GM18507 (cell line): ENCODE measurements at regions not wholly inside any gene's neighbourhood (a gene's known extent, or its start where the extent isn't known, plus 50 kb on each side); places are given as distances from the start of the nearest gene placed in this dataset.
"Not testable (repeated sequence)": the region's sequence is repeated elsewhere in the genome, so short reads cannot be mapped to it uniquely, and the experiment has no call there.

Experiments
- DNase-seq: peaks from one replicate; pipeline ENCODE4 v3.0.0; 2011; ENCODE audit warnings: low read depth; ENCODE audit not compliant: insufficient read length; ENCODE audit errors: extremely low spot score
- FAIRE-seq: peaks from 2 replicates; lab custom pipeline; 2011; peaks lifted over from hg19 to GRCh38; lab: Jason Lieb, UNC

- FAIRE-seq (no peak), DNase-seq (no peak)
These were observed 576.2 kb downstream of the CDH8 start for GRCh38 chr16:61460020-61460419.

- DNase-seq: no peak
- no peak for FAIRE-seq
These were observed 600.9 kb downstream of the CDH8 start for GRCh38 chr16:61435346-61435745.

GRCh38 chr16:61432421-61432820 is 603.8 kb downstream of the CDH8 start:
- DNase-seq: no peak

GRCh38 chr16:61421111-61421510 is 615.1 kb downstream of the CDH8 start:
- FAIRE-seq (no peak), DNase-seq (no peak)

More at GRCh38 chr16:61432421-61432820, 603.8 kb downstream of the CDH8 start:
- no peak for FAIRE-seq

GRCh38 chr16:61419791-61420190 is 616.4 kb downstream of the CDH8 start:
- FAIRE-seq (no peak), DNase-seq (no peak)

- not testable (repeated sequence) for DNase-seq, FAIRE-seq
These were observed 617.4 kb downstream of the CDH8 start for GRCh38 chr16:61418802-61419201.

- FAIRE-seq (no peak), DNase-seq (no peak)
These were observed 621.1 kb downstream of the CDH8 start for GRCh38 chr16:61415126-61415525.

- FAIRE-seq: no peak
- no peak for DNase-seq
These were observed 623.2 kb downstream of the CDH8 start for GRCh38 chr16:61413021-61413420.

GRCh38 chr16:61412562-61412961 is 623.7 kb downstream of the CDH8 start:
- DNase-seq: no peak
- FAIRE-seq: no peak

GRCh38 chr16:61409604-61410003 is 626.6 kb downstream of the CDH8 start:
- FAIRE-seq (no peak), DNase-seq (no peak)

GRCh38 chr16:61403386-61403785 is 632.9 kb downstream of the CDH8 start:
- FAIRE-seq (no peak), DNase-seq (no peak)

- FAIRE-seq: no peak
These were observed 644.3 kb downstream of the CDH8 start for GRCh38 chr16:61391896-61392295.

GRCh38 chr16:61390965-61391637 is 645.1 kb downstream of the CDH8 start:
- no peak for DNase-seq
- FAIRE-seq: no peak

More at GRCh38 chr16:61391896-61392295, 644.3 kb downstream of the CDH8 start:
- DNase-seq: no peak

GRCh38 chr16:61385392-61386071 is 650.7 kb downstream of the CDH8 start:
- FAIRE-seq: no peak
- DNase-seq: no peak

- DNase-seq: no peak
- no peak for FAIRE-seq
These were observed 653.8 kb downstream of the CDH8 start for GRCh38 chr16:61382435-61382834.

GRCh38 chr16:61379311-61379710 is 656.9 kb downstream of the CDH8 start:
- no peak for FAIRE-seq

GRCh38 chr16:61374071-61374470 is 662.2 kb downstream of the CDH8 start:
- DNase-seq (no peak), FAIRE-seq (no peak)

More at GRCh38 chr16:61379311-61379710, 656.9 kb downstream of the CDH8 start:
- no peak for DNase-seq

GRCh38 chr16:61371881-61372280 is 664.4 kb downstream of the CDH8 start:
- FAIRE-seq (no peak), DNase-seq (no peak)

- DNase-seq (no peak), FAIRE-seq (no peak)
These were observed 664.9 kb downstream of the CDH8 start for GRCh38 chr16:61371388-61371787.

GRCh38 chr16:61370564-61370963 is 665.7 kb downstream of the CDH8 start:
- DNase-seq: no peak
- FAIRE-seq: no peak

GRCh38 chr16:61366006-61366405 is 670.2 kb downstream of the CDH8 start:
- FAIRE-seq: no peak
- DNase-seq: no peak
